Prostate gland (tissue), 2 donors: ENCODE measurements at regions not wholly inside any gene's neighbourhood (a gene's known extent, or its start where the extent isn't known, plus 50 kb on each side); places are given as distances from the start of the nearest gene placed in this dataset.

ENCODE experiments used
- DNase-seq: peaks from one replicate; pipeline ENCODE4 v3.0.0-alpha.2; 2019; ENCODE audit warnings: low spot score
- H3K27ac ChIP-seq, 2 donors: fragments of 200-600 bp; sonication (generic); 2 replicates each; pipeline ENCODE4 v1.5.1; 2017 to 2019
- H3K27me3 ChIP-seq: fragments of 200-600 bp; sonication (generic); replicated peaks from 2 replicates; pipeline ENCODE4 v1.5.1; 2019; ENCODE audit not compliant: insufficient read depth
- H3K36me3 ChIP-seq, 2 donors: fragments of 200-600 bp; sonication (generic); 1 replicate in 1 of 2; 2 replicates in 1 of 2; pipeline versions ENCODE4 v1.5.1 to v1.8.1; 2017 to 2019
- H3K4me1 ChIP-seq: fragments of 200-600 bp; sonication (generic); replicated peaks from 2 replicates; pipeline ENCODE4 v1.5.1; 2019
- H3K4me3 ChIP-seq, 2 donors: fragments of 200-600 bp; sonication (generic); 2 replicates each; pipeline ENCODE4 v1.5.1; 2017 to 2019
- H3K9me3 ChIP-seq: fragments of 200-600 bp; sonication (generic); 2 replicates; pipeline ENCODE4 v1.5.1; 2017
- CTCF ChIP-seq, 4 experiments: fragments of 200-600 bp in 2 of 4; fragments of 450-650 bp in 2 of 4; sonication (generic) in 2 of 4; IDR thresholded peaks; 1 replicate in 3 of 4; 2 replicates in 1 of 4; pipeline ENCODE4 v1.5.1; 2016 to 2019; ENCODE audit warnings: antibody characterized with exemption in 4 of 4, mild to moderate bottlenecking in 2 of 4, moderate library complexity in 2 of 4
- POLR2A ChIP-seq: fragments of 450-650 bp; IDR thresholded peaks from one replicate; pipeline ENCODE4 v1.6.1; 2016; ENCODE audit warnings: antibody characterized with exemption, mild to moderate bottlenecking
- POLR2AphosphoS5 ChIP-seq: sonication (generic); formaldehyde crosslinking; IDR thresholded peaks from one replicate; pipeline ENCODE4 v1.6.1; 2017; ENCODE audit warnings: antibody characterized with exemption
- WGBS: methylation state at CpG from one replicate; pipeline ENCODE4 v1.1.5; 2018; 5-methylcytosine and 5-hydroxymethylcytosine counted together
- intact Hi-C: fragments of 100-400 bp; cut with DNase I; formaldehyde crosslinking; loops from one replicate; pipeline ENCODE4 v1.14.2; 2022

- Histone ChIP-seq H3K9me3 (no peaks in the 10 kb centered on the region), H3K4me3 (no peak overlapping the region), H3K4me1 (no peaks in the 10 kb centered on the region), H3K36me3 (no peaks in the 10 kb centered on the region), H3K27me3 (no peaks in the 10 kb centered on the region), H3K27ac (no peak overlapping the region)
- intact Hi-C loops = no loop called here
- DNase-seq = no peak
- TF ChIP-seq CTCF (IDR thresholded peaks at IDR 0.05) (no peak), POLR2AphosphoS5 (no peak), POLR2A (no peak)
Measured at GRCh38 chr9:88791105-88791805, 200.0 kb upstream of the S1PR3 start.

GRCh38 chr9:88792502-88792901 lies 198.8 kb upstream of the S1PR3 start:
- DNase-seq = no peak
- Histone ChIP-seq H3K4me1 (no peaks in the 10 kb centered on the region), H3K36me3 (no peaks in the 10 kb centered on the region), H3K27ac (no peak overlapping the region), H3K4me3 (no peak overlapping the region), H3K27me3 (no peaks in the 10 kb centered on the region), H3K9me3 (no peaks in the 10 kb centered on the region)
- intact Hi-C loops = no loop called here
- TF ChIP-seq POLR2A (no peak), POLR2AphosphoS5 (no peak), CTCF (IDR thresholded peaks at IDR 0.05) (no peak)
- 78% methylated on average over 3 of the region's 3 CpGs for WGBS

GRCh38 chr9:88794100-88794499 lies 197.2 kb upstream of the S1PR3 start:
- intact Hi-C loops = no loop called here
- Histone ChIP-seq H3K27me3 (no peaks in the 10 kb centered on the region), H3K9me3 (no peaks in the 10 kb centered on the region), H3K36me3 (no peaks in the 10 kb centered on the region), H3K27ac (no peak overlapping the region), H3K4me1 (no peaks in the 10 kb centered on the region), H3K4me3 (no peak overlapping the region)
- WGBS = 82% methylated on average over 5 of the region's 5 CpGs
- no peak for DNase-seq
- no peak for TF ChIP-seq POLR2A
- TF ChIP-seq CTCF (IDR thresholded peaks at IDR 0.05) = no peak
- no peak for TF ChIP-seq POLR2AphosphoS5

- H3K27ac ChIP-seq = no peak overlapping the region
- DNase-seq = no peak
- no peak for TF ChIP-seq POLR2AphosphoS5
- no peaks in the 10 kb centered on the region for H3K9me3 ChIP-seq
- intact Hi-C loops = no loop called here
- H3K4me3 ChIP-seq = no peak overlapping the region
- no peaks in the 10 kb centered on the region for H3K4me1 ChIP-seq
- 100% methylated on average over 2 of the region's 2 CpGs for WGBS
- no peaks in the 10 kb centered on the region for H3K27me3 ChIP-seq
- no peaks in the 10 kb centered on the region for H3K36me3 ChIP-seq
Measured at GRCh38 chr9:88796947-88797346, 194.3 kb upstream of the S1PR3 start.

- H3K9me3 ChIP-seq = no peaks in the 10 kb centered on the region
- 98% methylated on average over 4 of the region's 4 CpGs for WGBS
- no peaks in the 10 kb centered on the region for H3K27me3 ChIP-seq
- no peak for DNase-seq
- TF ChIP-seq POLR2A (no peak), CTCF (IDR thresholded peaks at IDR 0.05) (no peak), POLR2AphosphoS5 (no peak)
- no peak overlapping the region for H3K27ac ChIP-seq
- H3K4me3 ChIP-seq = no peak overlapping the region
- H3K4me1 ChIP-seq = no peaks in the 10 kb centered on the region
- intact Hi-C loops = no loop called here
- no peaks in the 10 kb centered on the region for H3K36me3 ChIP-seq
Measured at GRCh38 chr9:88798476-88798875, 192.8 kb upstream of the S1PR3 start.
